ENCODE measurements at regions not wholly inside any gene's neighbourhood (a gene's known extent, or its start where the extent isn't known, plus 50 kb on each side); places are given as distances from the start of the nearest gene placed in this dataset.
"Not testable (repeated sequence)": the region's sequence is repeated elsewhere in the genome, so short reads cannot be mapped to it uniquely, and the experiment has no call there.

DNA sequence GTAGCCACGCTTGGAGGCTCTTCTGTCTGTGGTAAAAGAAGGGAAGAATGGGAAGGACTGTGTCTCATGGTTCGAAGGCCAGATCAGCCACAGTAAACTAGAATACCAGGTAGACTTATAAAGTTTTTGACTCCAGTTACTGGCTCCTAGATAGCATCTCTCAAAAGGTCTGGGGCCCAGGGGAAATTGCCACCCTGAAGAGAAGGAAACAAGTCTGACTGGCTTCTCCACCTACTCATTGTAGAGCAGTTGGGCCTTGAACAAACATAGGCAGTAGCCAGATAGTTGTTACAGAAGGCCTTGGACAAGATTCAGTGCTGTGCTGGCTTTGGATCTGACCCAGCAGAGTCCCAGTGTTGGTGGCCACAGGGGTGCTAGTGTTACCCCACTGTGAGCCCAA is 890.4 kb downstream of the EFNA5 start:
- WGBS (ENCODE audit: low lambda C conversion rate) = 50% methylated on average over 2 of the region's 2 CpGs
- H3K79me2 ChIP-seq (ENCODE audit: insufficient read depth) = no peaks in the 10 kb centered on the region
- POLR2A ChIA-PET = no interaction called here

DNA sequence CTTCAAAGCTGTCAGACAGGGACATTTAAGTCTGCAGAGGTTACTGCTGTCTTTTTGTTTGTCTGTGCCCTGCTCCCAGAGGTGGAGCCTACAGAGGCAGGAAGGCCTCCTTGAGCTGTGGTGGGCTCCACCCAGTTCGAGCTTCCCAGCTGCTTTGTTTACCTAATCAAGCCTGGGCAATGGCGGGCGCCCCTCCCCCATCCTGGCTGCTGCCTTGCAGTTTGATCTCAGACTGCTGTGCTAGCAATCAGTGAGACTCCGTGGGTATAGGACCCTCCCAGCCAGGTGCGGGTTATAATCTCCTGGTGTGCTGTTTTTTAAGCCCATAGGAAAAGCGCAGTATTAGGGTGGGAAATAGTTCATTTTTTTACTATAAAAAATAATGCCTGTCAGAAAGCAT is 894.2 kb downstream of the EFNA5 start:
- H3K27ac ChIP-seq (ENCODE audit: low read depth in 2 of 2, low read length in 1 of 2); POLR2A ChIA-PET; H3K27me3 ChIP-seq (ENCODE audit: insufficient read depth); H3K9me2 ChIP-seq; H2AFZ ChIP-seq (ENCODE audit: low read depth); CTCF ChIA-PET; H3K36me3 ChIP-seq (replicated peaks in 1 of 2; ENCODE audit: control insufficient read depth in 1 of 2, insufficient read depth in 2 of 2, low read length in 1 of 2); H4K20me1 ChIP-seq (ENCODE audit: insufficient read depth); H3F3A ChIP-seq (replicated peaks; ENCODE audit: insufficient read depth); H3K4me1 ChIP-seq (ENCODE audit: control insufficient read depth in 1 of 2, insufficient read depth in 2 of 2, low read depth in 1 of 2, low read length in 1 of 2); DNase-seq; H3K9me3 ChIP-seq; H3K4me3 ChIP-seq (ENCODE audit: low read depth in 2 of 2, low read length in 1 of 2); H3K79me2 ChIP-seq (ENCODE audit: insufficient read depth); H3K4me2 ChIP-seq; H3K9ac ChIP-seq: not testable (repeated sequence)
- WGBS (ENCODE audit: low lambda C conversion rate) = 75% methylated on average over 4 of the region's 6 CpGs

More for the DNA sequence above, 890.4 kb downstream of the EFNA5 start:
- Histone ChIP-seq H3F3A (replicated peaks; ENCODE audit: insufficient read depth) (no peaks in the 10 kb centered on the region), H3K4me2 (no peak overlapping the region), H3K9me2 (no peaks in the 10 kb centered on the region), H3K9ac (no peak overlapping the region), H3K27me3 (ENCODE audit: insufficient read depth) (no peaks in the 10 kb centered on the region), H3K27ac (ENCODE audit: low read depth in 2 of 2, low read length in 1 of 2) (no peak overlapping the region), H3K36me3 (replicated peaks in 1 of 2; ENCODE audit: control insufficient read depth in 1 of 2, insufficient read depth in 2 of 2, low read length in 1 of 2) (no peaks in the 10 kb centered on the region), H3K4me1 (ENCODE audit: control insufficient read depth in 1 of 2, insufficient read depth in 2 of 2, low read depth in 1 of 2, low read length in 1 of 2) (no peaks in the 10 kb centered on the region), H3K9me3 (no peaks in the 10 kb centered on the region), H2AFZ (ENCODE audit: low read depth) (no peak overlapping the region), H4K20me1 (ENCODE audit: insufficient read depth) (no peaks in the 10 kb centered on the region), H3K4me3 (ENCODE audit: low read depth in 2 of 2, low read length in 1 of 2) (no peak overlapping the region)
- TF ChIP-seq, protein P1, sequence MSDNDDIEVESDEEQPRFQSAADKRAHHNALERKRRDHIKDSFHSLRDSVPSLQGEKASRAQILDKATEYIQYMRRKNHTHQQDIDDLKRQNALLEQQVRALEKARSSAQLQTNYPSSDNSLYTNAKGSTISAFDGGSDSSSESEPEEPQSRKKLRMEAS (IDR thresholded peaks at IDR 0.05; ENCODE audit: low read depth) = no peak
- TF ChIP-seq RCOR1 (IDR thresholded peaks at IDR 0.05; ENCODE audit: low read length) (no peak), TAF1 (IDR thresholded peaks at IDR 0.05; ENCODE audit: borderline replicate concordance, low read depth, low read length) (no peak), CTCF (IDR thresholded peaks at IDR 0.05) (no peak), ELF1 (IDR thresholded peaks at IDR 0.05) (no peak), SMC3 (IDR thresholded peaks at IDR 0.05; ENCODE audit: low read depth, low read length) (no peak), EZH2phosphoT487 (IDR thresholded peaks at IDR 0.05; ENCODE audit: borderline replicate concordance, low read depth) (no peak), RFX5 (IDR thresholded peaks at IDR 0.05; ENCODE audit: low read length) (no peak), FOXJ3 (CRISPR knock-in tag; IDR thresholded peaks at IDR 0.05) (no peak), SIN3A (IDR thresholded peaks at IDR 0.05; ENCODE audit: borderline replicate concordance, low read depth, low read length) (no peak)
- no peak for DNase-seq
- CTCF ChIA-PET = no interaction called here

GRCh38 chr5:106768392-106768791 is 902.3 kb downstream of the EFNA5 start:
- POLR2A ChIA-PET = no interaction called here
- TF ChIP-seq CTCF (IDR thresholded peaks at IDR 0.05) = no peak
- TF ChIP-seq TAF1 (IDR thresholded peaks at IDR 0.05; ENCODE audit: borderline replicate concordance, low read depth, low read length) = no peak
- no peak for TF ChIP-seq ZBTB33 (IDR thresholded peaks at IDR 0.05; ENCODE audit: borderline replicate concordance, low read depth)
- TF ChIP-seq RAD21 (IDR thresholded peaks at IDR 0.05; ENCODE audit: low read length) = no peak
- no peak for TF ChIP-seq NFIC (IDR thresholded peaks at IDR 0.05; ENCODE audit: borderline replicate concordance)
- TF ChIP-seq, protein P1 (IDR thresholded peaks at IDR 0.05; ENCODE audit: low read depth) = no peak
- TF ChIP-seq, protein P2, sequence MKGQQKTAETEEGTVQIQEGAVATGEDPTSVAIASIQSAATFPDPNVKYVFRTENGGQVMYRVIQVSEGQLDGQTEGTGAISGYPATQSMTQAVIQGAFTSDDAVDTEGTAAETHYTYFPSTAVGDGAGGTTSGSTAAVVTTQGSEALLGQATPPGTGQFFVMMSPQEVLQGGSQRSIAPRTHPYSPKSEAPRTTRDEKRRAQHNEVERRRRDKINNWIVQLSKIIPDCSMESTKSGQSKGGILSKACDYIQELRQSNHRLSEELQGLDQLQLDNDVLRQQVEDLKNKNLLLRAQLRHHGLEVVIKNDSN (IDR thresholded peaks at IDR 0.05; ENCODE audit: borderline replicate concordance, low read depth) = no peak
- no peak for TF ChIP-seq FOXM1 (IDR thresholded peaks at IDR 0.05; ENCODE audit: low read depth)
- no peak for TF ChIP-seq RCOR1 (IDR thresholded peaks at IDR 0.05; ENCODE audit: low read length)
- TF ChIP-seq EZH2phosphoT487 (IDR thresholded peaks at IDR 0.05; ENCODE audit: borderline replicate concordance, low read depth) = no peak
- no peak overlapping the region for H3K4me2 ChIP-seq
- H3K4me3 ChIP-seq (ENCODE audit: low read depth in 2 of 2, low read length in 1 of 2) = no peak overlapping the region
- no peaks in the 10 kb centered on the region for H4K20me1 ChIP-seq (ENCODE audit: insufficient read depth)
- CTCF ChIA-PET = no interaction called here
- H3K4me1 ChIP-seq (ENCODE audit: control insufficient read depth in 1 of 2, insufficient read depth in 2 of 2, low read depth in 1 of 2, low read length in 1 of 2) = no peaks in the 10 kb centered on the region; a peak in 1 of 4 replicates
- 64% methylated on average over 4 of the region's 4 CpGs for WGBS (ENCODE audit: low lambda C conversion rate)
- no peaks in the 10 kb centered on the region for H3F3A ChIP-seq (replicated peaks; ENCODE audit: insufficient read depth)
- no peaks in the 10 kb centered on the region for H3K36me3 ChIP-seq (replicated peaks in 1 of 2; ENCODE audit: control insufficient read depth in 1 of 2, insufficient read depth in 2 of 2, low read length in 1 of 2)
- no peak overlapping the region for H2AFZ ChIP-seq (ENCODE audit: low read depth)
- no peaks in the 10 kb centered on the region for H3K79me2 ChIP-seq (ENCODE audit: insufficient read depth)
- H3K9me2 ChIP-seq = no peaks in the 10 kb centered on the region
- H3K27me3 ChIP-seq (ENCODE audit: insufficient read depth) = no peaks in the 10 kb centered on the region
- H3K27ac ChIP-seq (ENCODE audit: low read depth in 2 of 2, low read length in 1 of 2) = no peak overlapping the region
- H3K9me3 ChIP-seq = no peaks in the 10 kb centered on the region
- DNase-seq = no peak
- H3K9ac ChIP-seq = no peak overlapping the region
